Mesenchymal stem cell (in vitro differentiated cells and primary cell): ENCODE measurements at regions not wholly inside any gene's neighbourhood (a gene's known extent, or its start where the extent isn't known, plus 50 kb on each side); places are given as distances from the start of the nearest gene placed in this dataset.

Source experiments
- DNase-seq: peaks from one replicate; pipeline ENCODE4 v3.0.0-alpha.2; 2013
- H2AFZ ChIP-seq: one replicate; pipeline ENCODE4 v1.6.1; 2013; ENCODE audit warnings: low read depth, mild to moderate bottlenecking, control low read depth, inconsistent platforms, low read length, moderate library complexity
- H2AK5ac ChIP-seq: 2 replicates; pipeline ENCODE4 v1.6.1; 2013; ENCODE audit warnings: low read length, moderate library complexity, mild to moderate bottlenecking, inconsistent platforms; ENCODE audit not compliant: severe bottlenecking
- H2BK120ac ChIP-seq: one replicate; pipeline ENCODE4 v1.6.1; 2013; ENCODE audit warnings: low read depth, mild to moderate bottlenecking, inconsistent platforms, low read length, moderate library complexity
- H2BK12ac ChIP-seq, 2 experiments: one replicate each; pipeline ENCODE4 v1.6.1; 2013; ENCODE audit warnings: inconsistent platforms in 2 of 2, low read length in 2 of 2, mild to moderate bottlenecking in 2 of 2, moderate library complexity in 2 of 2, control low read depth in 1 of 2
- H2BK15ac ChIP-seq: one replicate; pipeline ENCODE4 v1.6.1; 2013; ENCODE audit warnings: mild to moderate bottlenecking, low read depth, inconsistent platforms; ENCODE audit not compliant: poor library complexity, severe bottlenecking
- H2BK5ac ChIP-seq: 2 replicates; pipeline ENCODE4 v1.6.1; 2013; ENCODE audit warnings: low read depth, mild to moderate bottlenecking, low read length, control low read depth, inconsistent platforms; ENCODE audit not compliant: poor library complexity, severe bottlenecking
- H3K14ac ChIP-seq, 2 experiments: one replicate each; pipeline ENCODE4 v1.6.1; 2013; ENCODE audit warnings: inconsistent platforms in 2 of 2, low read length in 2 of 2, control low read depth in 1 of 2, mild to moderate bottlenecking in 1 of 2, moderate library complexity in 1 of 2
- H3K18ac ChIP-seq, 2 experiments: one replicate each; pipeline ENCODE4 v1.6.1; 2013; ENCODE audit warnings: inconsistent platforms in 2 of 2, low read length in 2 of 2, control low read depth in 1 of 2, low read depth in 1 of 2, mild to moderate bottlenecking in 1 of 2
- H3K23ac ChIP-seq, 2 experiments: one replicate each; pipeline ENCODE4 v1.6.1; 2013; ENCODE audit warnings: inconsistent platforms in 2 of 2, low read length in 2 of 2, mild to moderate bottlenecking in 2 of 2, moderate library complexity in 2 of 2, control low read depth in 1 of 2
- H3K27ac ChIP-seq: 2 replicates; pipeline ENCODE4 v1.5.1; 2013; ENCODE audit warnings: mild to moderate bottlenecking, moderate library complexity, low read length, control low read depth, inconsistent platforms; ENCODE audit not compliant: poor library complexity, severe bottlenecking
- H3K27me3 ChIP-seq, 2 experiments: 2 replicates each; pipeline versions ENCODE4 v1.6.1 to v1.7.0; 2013; ENCODE audit warnings: low read length in 2 of 2, mild to moderate bottlenecking in 2 of 2, moderate library complexity in 2 of 2, control low read depth in 1 of 2, inconsistent platforms in 1 of 2; ENCODE audit not compliant: control insufficient read depth in 1 of 2, insufficient read depth in 1 of 2
- H3K36me3 ChIP-seq, 2 experiments: 2 replicates each; pipeline versions ENCODE4 v1.6.1 to v1.7.0; 2013; ENCODE audit warnings: low read length in 2 of 2, control low read depth in 1 of 2, inconsistent platforms in 1 of 2, low read depth in 1 of 2, mild to moderate bottlenecking in 1 of 2; ENCODE audit not compliant: insufficient read depth in 2 of 2, control insufficient read depth in 1 of 2
- H3K4ac ChIP-seq, 2 experiments: one replicate each; pipeline ENCODE4 v1.6.1; 2013; ENCODE audit warnings: inconsistent platforms in 2 of 2, low read length in 2 of 2, mild to moderate bottlenecking in 2 of 2, moderate library complexity in 2 of 2, control low read depth in 1 of 2, low read depth in 1 of 2
- H3K4me1 ChIP-seq: 2 replicates; pipeline ENCODE4 v1.6.1; 2013; ENCODE audit warnings: low read depth, low read length, control low read depth; ENCODE audit not compliant: control insufficient read depth, insufficient read depth
- H3K4me2 ChIP-seq: 2 replicates; pipeline ENCODE4 v1.6.1; 2013; ENCODE audit warnings: low read length, mild to moderate bottlenecking, inconsistent platforms; ENCODE audit not compliant: poor library complexity, severe bottlenecking
- H3K4me3 ChIP-seq, 2 experiments: 2 replicates each; pipeline versions ENCODE4 v1.5.1 to v1.7.0; 2013; ENCODE audit warnings: low read length in 2 of 2, mild to moderate bottlenecking in 2 of 2, control low read depth in 1 of 2, low read depth in 1 of 2; ENCODE audit not compliant: insufficient read depth in 1 of 2
- H3K79me1 ChIP-seq: replicated peaks from 2 replicates; pipeline ENCODE4 v1.6.1; 2013; ENCODE audit warnings: mild to moderate bottlenecking, control low read depth, low read length, inconsistent platforms; ENCODE audit not compliant: poor library complexity, severe bottlenecking
- H3K9ac ChIP-seq: 2 replicates; pipeline ENCODE4 v1.7.0; 2013; ENCODE audit warnings: mild to moderate bottlenecking, low read length, moderate library complexity
- H3K9me3 ChIP-seq: 2 replicates; pipeline ENCODE4 v1.7.0; 2013; ENCODE audit warnings: mild to moderate bottlenecking, low read length; ENCODE audit not compliant: control insufficient read depth
- H4K8ac ChIP-seq: one replicate; pipeline ENCODE4 v1.6.1; 2013; ENCODE audit warnings: inconsistent platforms, mild to moderate bottlenecking, low read length, moderate library complexity
- H4K91ac ChIP-seq: one replicate; pipeline ENCODE4 v1.6.1; 2013; ENCODE audit warnings: mild to moderate bottlenecking, low read length, inconsistent platforms
- WGBS: methylation state at CpG from one replicate; pipeline ENCODE4 v1.1.7; 2013; ENCODE audit warnings: mixed read lengths; 5-methylcytosine and 5-hydroxymethylcytosine counted together

- Histone ChIP-seq H3K18ac (no peak overlapping the region), H2BK12ac (no peak overlapping the region), H2BK120ac (no peak overlapping the region), H3K36me3 (no peaks in the 10 kb centered on the region), H3K27me3 (no peaks in the 10 kb centered on the region), H2BK5ac (peak overlapping the region; percentile 58), H2AK5ac (no peak overlapping the region), H3K4me1 (peaks cover 4% of the 10 kb centered on the region), H3K4me2 (no peak overlapping the region), H3K4ac (no peak overlapping the region), H4K8ac (no peak overlapping the region), H3K14ac (no peak overlapping the region), H2AFZ (no peak overlapping the region), H3K27ac (peak overlapping the region; percentile 94), H3K23ac (no peak overlapping the region), H3K9me3 (no peaks in the 10 kb centered on the region), H3K79me1 (no peaks in the 10 kb centered on the region), H2BK15ac (no peak overlapping the region), H3K4me3 (no peak overlapping the region), H4K91ac (no peak overlapping the region), H3K9ac (peak overlapping the region; percentile 69)
- WGBS: 0% methylated on average over 3 of the region's 4 CpGs
- peak; percentile 97 for DNase-seq
These were observed 281.0 kb upstream of the TBL1XR1 start for GRCh38 chr3:177478170-177478867.

DNA sequence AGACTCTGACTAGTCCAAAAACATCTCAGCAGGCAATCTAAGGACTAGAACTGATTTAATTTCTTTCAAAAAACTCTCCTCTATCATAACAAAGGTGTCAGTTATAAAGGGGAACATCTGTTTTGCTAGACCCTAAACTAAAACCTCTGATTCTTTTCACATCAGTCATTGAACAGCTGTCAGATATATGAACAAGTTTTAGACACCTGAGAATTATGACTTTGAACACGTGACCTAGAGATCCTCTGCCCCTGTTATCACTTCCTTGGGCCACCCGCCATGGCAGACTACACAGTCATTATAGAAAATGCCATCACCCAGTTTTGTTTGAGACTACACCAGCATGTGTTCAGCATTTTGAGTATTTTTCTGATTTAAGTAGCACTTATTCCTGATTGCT is 282.3 kb upstream of the TBL1XR1 start:
- 90% methylated on average over 2 of the region's 2 CpGs for WGBS

GRCh38 chr3:177481329-177481728 is 284.0 kb upstream of the TBL1XR1 start:
- no peak overlapping the region for H4K8ac ChIP-seq

More for the DNA sequence above, 282.3 kb upstream of the TBL1XR1 start:
- DNase-seq: no peak
- Histone ChIP-seq H3K23ac (no peak overlapping the region), H3K36me3 (no peaks in the 10 kb centered on the region), H2BK5ac (no peak overlapping the region), H2BK12ac (no peak overlapping the region), H3K18ac (peak overlapping the region in 1 of 2 experiments; percentile 11), H2AK5ac (peak overlapping the region; percentile 78), H3K4ac (no peak overlapping the region), H4K8ac (no peak overlapping the region), H2BK15ac (no peak overlapping the region), H3K27me3 (no peaks in the 10 kb centered on the region), H3K27ac (no peak overlapping the region), H2BK120ac (no peak overlapping the region), H3K14ac (no peak overlapping the region), H3K4me3 (no peak overlapping the region), H3K4me1 (peaks cover 4% of the 10 kb centered on the region), H3K9me3 (no peaks in the 10 kb centered on the region), H3K79me1 (no peaks in the 10 kb centered on the region), H2AFZ (no peak overlapping the region), H3K4me2 (no peak overlapping the region), H4K91ac (no peak overlapping the region), H3K9ac (no peak overlapping the region)

GRCh38 chr3:177482048-177482691 is 284.9 kb upstream of the TBL1XR1 start:
- Histone ChIP-seq H2BK15ac (no peak overlapping the region), H4K8ac (no peak overlapping the region), H3K4me1 (peaks cover 4% of the 10 kb centered on the region), H2BK120ac (no peak overlapping the region), H3K4me3 (no peak overlapping the region), H2BK5ac (no peak overlapping the region), H3K27ac (no peak overlapping the region), H3K9me3 (peaks cover 7% of the 10 kb centered on the region), H3K4ac (no peak overlapping the region), H2AFZ (no peak overlapping the region), H3K36me3 (no peaks in the 10 kb centered on the region), H2BK12ac (no peak overlapping the region), H3K9ac (no peak overlapping the region), H2AK5ac (no peak overlapping the region), H3K18ac (no peak overlapping the region), H3K4me2 (no peak overlapping the region), H3K23ac (no peak overlapping the region), H4K91ac (no peak overlapping the region), H3K79me1 (no peaks in the 10 kb centered on the region), H3K14ac (no peak overlapping the region), H3K27me3 (no peaks in the 10 kb centered on the region)
- 94% methylated on average over 6 of the region's 6 CpGs for WGBS
- DNase-seq: no peak

More at GRCh38 chr3:177481329-177481728, 284.0 kb upstream of the TBL1XR1 start:
- Histone ChIP-seq H2BK120ac (no peak overlapping the region), H2BK5ac (no peak overlapping the region), H3K79me1 (no peaks in the 10 kb centered on the region), H3K27ac (no peak overlapping the region), H3K18ac (peak overlapping the region in 1 of 2 experiments; percentile 48), H3K9ac (no peak overlapping the region), H3K23ac (no peak overlapping the region), H3K4me2 (no peak overlapping the region), H3K14ac (no peak overlapping the region), H3K9me3 (peaks cover 7% of the 10 kb centered on the region), H2BK15ac (no peak overlapping the region), H3K27me3 (no peaks in the 10 kb centered on the region), H3K4me3 (no peak overlapping the region), H3K4ac (no peak overlapping the region), H2AFZ (no peak overlapping the region), H3K4me1 (peaks cover 4% of the 10 kb centered on the region), H3K36me3 (no peaks in the 10 kb centered on the region), H2BK12ac (no peak overlapping the region), H2AK5ac (no peak overlapping the region), H4K91ac (no peak overlapping the region)
- no peak for DNase-seq
- 92% methylated on average over 1 of the region's 3 CpGs for whole genome bisulfite sequencing
